CD4-positive, alpha-beta memory T cell (primary cell): ENCODE measurements at regions not wholly inside any gene's neighbourhood (a gene's known extent, or its start where the extent isn't known, plus 50 kb on each side); places are given as distances from the start of the nearest gene placed in this dataset.

Source experiments
- CTCF ChIA-PET: fragments of 350-600 bp; sonication (Branson Sonifier 250); formaldehyde crosslinking; loops from one replicate; lab custom pipeline; 2021; ENCODE audit warnings: inconsistent platforms; ENCODE audit not compliant: partially characterized antibody; lab: Charles Lee
- POLR2A ChIA-PET: fragments of 350-600 bp; sonication (Branson Sonifier 250); formaldehyde crosslinking; loops from one replicate; lab custom pipeline; 2021; ENCODE audit not compliant: partially characterized antibody; lab: Charles Lee
- DNase-seq, 5 donors: peaks; one replicate each; pipeline versions ENCODE4 v3.0.0 to v3.0.0-alpha.2; 2020 to 2022; ENCODE audit warnings: mixed read lengths in 1 of 5
- H3K27ac ChIP-seq: one replicate; pipeline ENCODE4 v1.7.0; 2013; ENCODE audit warnings: low read depth, low read length
- H3K27me3 ChIP-seq: 2 replicates; pipeline ENCODE4 v1.7.0; 2013; ENCODE audit warnings: mild to moderate bottlenecking, low read length, moderate library complexity; ENCODE audit not compliant: insufficient read depth
- H3K36me3 ChIP-seq: 2 replicates; pipeline ENCODE4 v1.7.0; 2013; ENCODE audit warnings: mild to moderate bottlenecking, low read length, moderate library complexity; ENCODE audit not compliant: insufficient read depth
- H3K4me1 ChIP-seq: 2 replicates; pipeline ENCODE4 v1.7.0; 2013; ENCODE audit warnings: mild to moderate bottlenecking, low read length, moderate library complexity; ENCODE audit not compliant: insufficient read depth
- H3K4me3 ChIP-seq, 2 donors: one replicate each; pipeline ENCODE4 v1.7.0; 2013; ENCODE audit warnings: low read length in 2 of 2, mild to moderate bottlenecking in 1 of 2
- H3K9me3 ChIP-seq, 2 donors: one replicate each; pipeline ENCODE4 v1.7.0; 2013; ENCODE audit warnings: low read length in 2 of 2, control low read depth in 1 of 2; ENCODE audit not compliant: control insufficient read depth in 1 of 2
- H3K27ac Mint-ChIP-seq, 7 donors: one replicate each; pipeline ENCODE4 v1.8.0; 2020 to 2021; ENCODE audit warnings: mixed read lengths in 7 of 7, mild to moderate bottlenecking in 6 of 7, inconsistent platforms in 3 of 7, moderate library complexity in 3 of 7
- H3K27me3 Mint-ChIP-seq, 2 donors: one replicate each; pipeline ENCODE4 v1.8.0; 2020 to 2021; ENCODE audit warnings: mixed read lengths in 2 of 2
- H3K36me3 Mint-ChIP-seq, 2 donors: one replicate each; pipeline ENCODE4 v1.8.0; 2020 to 2021; ENCODE audit warnings: mixed read lengths in 2 of 2, inconsistent platforms in 1 of 2, mild to moderate bottlenecking in 1 of 2
- H3K4me1 Mint-ChIP-seq, 4 donors: one replicate each; pipeline ENCODE4 v1.8.0; 2020 to 2021; ENCODE audit warnings: mixed read lengths in 4 of 4, mild to moderate bottlenecking in 1 of 4
- H3K4me3 Mint-ChIP-seq, 8 donors: one replicate each; pipeline ENCODE4 v1.8.0; 2020 to 2021; ENCODE audit warnings: mixed read lengths in 8 of 8, mild to moderate bottlenecking in 7 of 8, moderate library complexity in 6 of 8, inconsistent platforms in 3 of 8
- H3K9me3 Mint-ChIP-seq, 8 donors: one replicate each; pipeline ENCODE4 v1.8.0; 2020 to 2021; ENCODE audit warnings: mixed read lengths in 8 of 8, mild to moderate bottlenecking in 5 of 8, inconsistent platforms in 3 of 8, moderate library complexity in 1 of 8
- intact Hi-C: fragments of 100-400 bp; cut with micrococcal nuclease; formaldehyde crosslinking; loops from one replicate; pipeline ENCODE4 v1.15.1; 2023

DNA sequence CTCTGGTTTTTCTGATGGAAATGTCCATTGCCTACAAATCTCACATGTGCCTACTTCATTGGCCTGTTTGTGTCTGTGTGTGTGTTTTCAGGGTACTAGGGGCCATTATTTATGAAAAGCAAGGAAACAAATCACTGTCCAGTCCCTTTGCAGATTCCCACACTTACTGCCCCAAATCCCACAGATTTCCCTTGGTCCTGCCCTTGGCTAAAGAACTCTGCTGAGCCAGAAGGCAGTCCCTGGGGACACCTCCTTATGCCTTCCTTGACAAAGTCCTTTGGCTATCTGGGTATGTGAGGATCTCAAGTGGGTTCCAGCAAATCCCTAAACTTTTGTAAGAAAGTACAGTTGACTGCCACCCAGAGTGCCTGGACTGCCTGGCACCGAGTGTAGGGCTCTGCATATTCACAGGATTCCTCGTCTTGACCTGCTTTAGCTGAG is 388.1 kb downstream of the BCAT1 start:
- intact Hi-C loops: no loop called here
- H3K9me3 ChIP-seq: no peaks in the 10 kb centered on the region

DNA sequence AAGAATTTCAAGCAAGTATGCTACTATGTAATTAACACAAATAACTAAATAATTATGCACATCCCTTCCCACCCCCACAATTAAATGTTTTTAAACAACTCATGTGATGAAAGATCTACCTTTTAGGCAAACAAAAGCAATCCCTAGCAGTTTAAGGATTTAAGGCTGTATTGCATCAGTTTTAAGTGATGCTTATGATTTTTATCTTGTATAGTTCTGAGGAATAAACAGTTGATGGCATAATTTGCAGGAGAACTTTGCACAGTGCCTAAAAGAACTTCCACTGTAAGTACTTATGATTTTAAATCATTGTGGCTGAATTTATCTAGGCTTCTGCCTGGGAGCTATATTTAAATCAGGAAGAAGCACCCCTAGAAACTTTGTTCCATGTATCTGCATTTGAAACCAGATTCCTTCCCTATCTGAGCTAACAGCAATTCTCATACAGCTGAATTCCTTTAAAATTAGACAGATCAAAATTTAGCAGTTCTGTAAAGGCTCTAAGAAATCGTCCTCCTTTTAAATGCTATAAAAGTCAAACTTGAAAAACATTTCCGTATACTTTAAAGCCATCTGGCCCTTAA is 388.6 kb downstream of the BCAT1 start:
- H3K36me3 ChIP-seq: no peaks in the 10 kb centered on the region
- peaks cover 12 to 30% (median 21%) of the 10 kb centered on the region in 4 donors for H3K4me1 Mint-ChIP-seq
- no peak for DNase-seq
- CTCF ChIA-PET: no interaction called here
- no peak overlapping the region for H3K27ac ChIP-seq
- peaks cover 39 to 50% of the 10 kb centered on the region in 2 donors for H3K27me3 Mint-ChIP-seq
- no peak overlapping the region for H3K27ac Mint-ChIP-seq
- H3K36me3 Mint-ChIP-seq: peaks cover 0 to 1% of the 10 kb centered on the region in 2 donors
- H3K27me3 ChIP-seq: peaks cover 17% of the 10 kb centered on the region
- no peaks in the 10 kb centered on the region for H3K9me3 ChIP-seq
- intact Hi-C loops: no loop called here
- H3K4me3 Mint-ChIP-seq: peak overlapping the region in 1 of 8 donors; percentile 88
- H3K4me3 ChIP-seq: no peak overlapping the region
- H3K4me1 ChIP-seq: no peaks in the 10 kb centered on the region
- POLR2A ChIA-PET: no interaction called here
- peaks cover 0 to 7% (median 0%) of the 10 kb centered on the region in 8 donors for H3K9me3 Mint-ChIP-seq

More for the DNA sequence above, 388.1 kb downstream of the BCAT1 start:
- CTCF ChIA-PET: no interaction called here
- Histone ChIP-seq H3K4me3 (no peak overlapping the region), H3K36me3 (no peaks in the 10 kb centered on the region), H3K27me3 (peaks cover 17% of the 10 kb centered on the region), H3K4me1 (no peaks in the 10 kb centered on the region), H3K27ac (no peak overlapping the region)
- Mint-ChIP-seq H3K9me3 (peaks cover 0 to 3% (median 0%) of the 10 kb centered on the region in 8 donors), H3K4me1 (peaks cover 12 to 30% (median 21%) of the 10 kb centered on the region in 4 donors), H3K27me3 (peaks cover 39 to 56% of the 10 kb centered on the region in 2 donors), H3K27ac (no peak overlapping the region), H3K36me3 (peaks cover 0 to 1% of the 10 kb centered on the region in 2 donors), H3K4me3 (peak overlapping the region; percentile 72 to 89 (median 84))
- POLR2A ChIA-PET: no interaction called here
- no peak for DNase-seq

DNA sequence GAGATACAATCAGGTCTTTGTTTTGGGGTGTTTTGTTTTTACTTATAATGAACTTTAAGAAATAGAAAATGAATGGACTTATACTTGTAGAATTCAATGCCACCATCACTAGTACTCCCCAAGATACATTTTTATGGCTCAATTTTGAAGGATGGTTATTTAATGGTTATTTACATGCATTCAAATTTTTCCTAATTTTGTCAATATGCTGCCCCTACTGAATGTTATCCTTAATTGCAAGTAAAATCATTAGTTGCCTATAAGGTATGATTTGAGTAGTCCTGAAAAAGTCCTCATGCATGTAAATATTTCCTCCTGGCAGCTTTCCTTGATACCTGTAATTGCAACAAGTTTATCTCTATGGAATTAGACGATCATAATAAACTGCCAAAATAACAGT is 391.2 kb downstream of the BCAT1 start:
- Histone ChIP-seq H3K4me1 (no peaks in the 10 kb centered on the region), H3K27me3 (peaks cover 9% of the 10 kb centered on the region), H3K9me3 (no peaks in the 10 kb centered on the region), H3K27ac (no peak overlapping the region), H3K4me3 (no peak overlapping the region), H3K36me3 (no peaks in the 10 kb centered on the region)
- Mint-ChIP-seq H3K4me1 (peaks cover 7 to 17% (median 13%) of the 10 kb centered on the region in 4 donors), H3K4me3 (no peak overlapping the region), H3K27me3 (peaks cover 26 to 34% of the 10 kb centered on the region in 2 donors), H3K36me3 (peaks cover 0 to 1% of the 10 kb centered on the region in 2 donors), H3K27ac (no peak overlapping the region), H3K9me3 (peaks cover 0 to 6% (median 0%) of the 10 kb centered on the region in 8 donors)
- POLR2A ChIA-PET: no interaction called here
- intact Hi-C loops: no loop called here
- CTCF ChIA-PET: no interaction called here
- DNase-seq: no peak

DNA sequence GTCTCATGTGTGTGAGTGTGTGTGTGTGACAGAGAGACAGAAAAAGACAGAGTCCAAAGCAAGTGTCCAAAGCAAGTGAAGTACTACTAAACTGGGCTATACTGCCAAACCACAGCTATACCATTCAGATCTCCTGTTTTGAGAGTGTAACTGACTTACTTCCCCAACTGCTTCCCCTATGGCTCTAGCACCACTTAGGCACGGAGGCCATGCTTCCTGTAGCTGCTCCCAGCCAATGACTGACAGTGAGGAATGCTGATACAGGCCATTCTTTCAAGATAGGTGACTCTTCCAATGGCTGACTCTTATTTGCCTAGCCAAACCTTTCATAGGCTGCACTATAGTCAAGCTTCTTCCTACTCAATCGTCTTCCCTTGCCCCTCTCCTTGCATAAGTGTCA is 393.2 kb downstream of the BCAT1 start:
- Histone ChIP-seq H3K4me1 (no peaks in the 10 kb centered on the region), H3K27me3 (peaks cover 3% of the 10 kb centered on the region), H3K9me3 (no peaks in the 10 kb centered on the region), H3K36me3 (no peaks in the 10 kb centered on the region), H3K4me3 (no peak overlapping the region), H3K27ac (no peak overlapping the region)
- peaks cover 15 to 22% of the 10 kb centered on the region in 2 donors for H3K27me3 Mint-ChIP-seq
- H3K27ac Mint-ChIP-seq: no peak overlapping the region
- H3K4me3 Mint-ChIP-seq: no peak overlapping the region
- peaks cover 0 to 4% (median 0%) of the 10 kb centered on the region in 8 donors for H3K9me3 Mint-ChIP-seq
- intact Hi-C loops: no loop called here
- ChIA-PET POLR2A (no interaction called here), CTCF (no interaction called here)
- DNase-seq: no peak
- H3K36me3 Mint-ChIP-seq: no peaks in the 10 kb centered on the region
- H3K4me1 Mint-ChIP-seq: no peaks in the 10 kb centered on the region

DNA sequence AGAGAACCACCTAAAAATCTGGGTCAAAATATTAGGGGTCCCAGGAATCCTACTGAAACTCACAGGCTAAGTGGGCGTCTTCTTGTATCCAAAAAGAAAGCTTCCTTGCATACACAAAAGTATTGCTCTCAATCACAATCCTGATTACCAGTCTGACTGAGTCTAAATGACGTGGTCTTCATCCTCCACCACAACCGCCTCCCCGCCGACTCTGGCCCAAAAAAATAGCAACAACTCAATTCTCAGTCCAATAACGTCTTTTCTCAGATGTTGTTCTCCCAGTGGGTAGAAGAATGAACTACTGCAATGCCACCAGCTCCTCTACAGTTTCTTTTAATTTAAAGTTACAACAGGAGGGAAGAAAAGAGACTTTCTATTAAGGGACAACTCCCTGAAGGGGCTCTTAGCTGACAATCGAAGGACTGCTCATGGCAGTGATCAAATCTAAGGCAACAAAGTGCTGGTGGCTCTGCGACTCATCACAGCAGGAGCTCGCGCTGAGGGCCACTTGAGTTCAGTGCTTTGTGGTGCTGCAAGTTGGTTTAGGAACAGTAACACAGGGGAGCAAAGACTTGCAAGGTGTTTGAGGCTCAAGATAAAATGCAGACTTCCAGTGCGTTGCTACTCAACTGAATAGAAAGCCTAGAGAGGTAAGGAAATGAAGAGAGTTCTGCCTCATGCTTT is 394.1 kb downstream of the BCAT1 start:
- intact Hi-C loops: no loop called here
- Mint-ChIP-seq H3K27ac (no peak overlapping the region), H3K4me3 (no peak overlapping the region), H3K4me1 (no peaks in the 10 kb centered on the region), H3K27me3 (peaks cover 7 to 12% of the 10 kb centered on the region in 2 donors), H3K36me3 (no peaks in the 10 kb centered on the region), H3K9me3 (peaks cover 0 to 4% (median 0%) of the 10 kb centered on the region in 8 donors)
- no peak for DNase-seq
- Histone ChIP-seq H3K36me3 (no peaks in the 10 kb centered on the region), H3K4me3 (no peak overlapping the region), H3K27me3 (no peaks in the 10 kb centered on the region), H3K4me1 (no peaks in the 10 kb centered on the region), H3K27ac (no peak overlapping the region), H3K9me3 (no peaks in the 10 kb centered on the region)
- ChIA-PET CTCF (no interaction called here), POLR2A (no interaction called here)

DNA sequence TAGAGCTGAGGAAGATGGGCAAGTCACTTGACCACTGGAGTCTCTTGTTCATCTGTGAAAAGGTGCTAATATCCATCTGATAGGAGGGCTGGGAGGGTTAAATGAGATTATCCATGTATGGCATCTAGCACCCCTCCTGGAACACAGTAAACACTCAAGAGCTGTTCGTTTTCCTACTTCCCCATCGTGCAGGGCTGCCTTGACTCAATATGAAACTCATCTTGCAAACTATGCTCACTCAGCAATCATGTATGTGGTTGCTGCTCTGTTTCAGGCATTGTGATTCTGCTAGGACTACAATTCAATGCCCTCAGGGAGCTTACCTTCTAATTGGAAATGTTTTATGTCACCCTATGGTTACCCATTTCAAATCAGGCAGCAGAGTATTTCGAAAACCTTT is 395.6 kb downstream of the BCAT1 start:
- no peaks in the 10 kb centered on the region for H3K36me3 ChIP-seq
- CTCF ChIA-PET: no interaction called here
- H3K4me1 ChIP-seq: no peaks in the 10 kb centered on the region
- Mint-ChIP-seq H3K9me3 (peaks cover 0 to 4% (median 0%) of the 10 kb centered on the region in 8 donors), H3K4me1 (no peaks in the 10 kb centered on the region), H3K27ac (no peak overlapping the region), H3K4me3 (no peak overlapping the region), H3K27me3 (peaks cover 3 to 6% of the 10 kb centered on the region in 2 donors), H3K36me3 (no peaks in the 10 kb centered on the region)
- POLR2A ChIA-PET: no interaction called here
- H3K27ac ChIP-seq: no peak overlapping the region
- no peak for DNase-seq
- no peaks in the 10 kb centered on the region for H3K27me3 ChIP-seq
- intact Hi-C loops: no loop called here
- H3K4me3 ChIP-seq: no peak overlapping the region
- no peaks in the 10 kb centered on the region for H3K9me3 ChIP-seq

DNA sequence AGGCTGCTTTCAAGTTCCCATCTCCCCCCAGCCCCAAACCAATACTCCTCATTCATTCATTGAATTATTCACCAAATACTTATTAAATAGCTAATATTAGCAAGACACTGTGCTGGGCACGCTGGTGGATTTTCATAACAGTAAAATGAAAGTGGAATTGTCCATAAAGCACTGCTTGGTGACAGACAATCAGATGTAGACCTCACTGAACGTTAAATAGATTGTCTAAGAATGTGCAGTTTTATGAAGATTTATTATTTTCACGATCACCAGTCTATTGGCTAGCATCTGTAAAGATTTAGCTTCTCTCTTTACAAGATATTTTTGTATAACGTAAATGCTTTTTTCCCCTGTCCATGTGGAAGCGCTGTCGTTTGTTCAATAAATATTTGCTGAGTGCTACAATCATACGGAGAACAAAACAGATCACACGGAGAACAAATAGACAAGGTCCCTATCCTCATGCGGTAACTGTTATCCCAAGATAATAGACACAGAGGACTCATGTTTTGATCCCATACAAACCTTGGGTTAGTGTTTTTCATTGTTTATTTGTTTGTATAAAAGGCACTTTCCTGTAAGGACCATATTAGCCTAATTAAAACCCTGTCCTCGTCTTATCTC is 397.6 kb downstream of the BCAT1 start:
- H3K27ac Mint-ChIP-seq: no peak overlapping the region
- Histone ChIP-seq H3K27ac (no peak overlapping the region), H3K27me3 (no peaks in the 10 kb centered on the region), H3K36me3 (no peaks in the 10 kb centered on the region), H3K4me1 (no peaks in the 10 kb centered on the region), H3K9me3 (no peaks in the 10 kb centered on the region), H3K4me3 (no peak overlapping the region)
- no peaks in the 10 kb centered on the region for H3K27me3 Mint-ChIP-seq
- H3K4me1 Mint-ChIP-seq: no peaks in the 10 kb centered on the region
- no peaks in the 10 kb centered on the region for H3K36me3 Mint-ChIP-seq
- ChIA-PET CTCF (no interaction called here), POLR2A (no interaction called here)
- no peak overlapping the region for H3K4me3 Mint-ChIP-seq
- no peak for DNase-seq
- peaks cover 0 to 4% (median 0%) of the 10 kb centered on the region in 8 donors for H3K9me3 Mint-ChIP-seq
- intact Hi-C loops: no loop called here
